ENCODE measurements at regions not wholly inside any gene's neighbourhood (a gene's known extent, or its start where the extent isn't known, plus 50 kb on each side); places are given as distances from the start of the nearest gene placed in this dataset.

DNA sequence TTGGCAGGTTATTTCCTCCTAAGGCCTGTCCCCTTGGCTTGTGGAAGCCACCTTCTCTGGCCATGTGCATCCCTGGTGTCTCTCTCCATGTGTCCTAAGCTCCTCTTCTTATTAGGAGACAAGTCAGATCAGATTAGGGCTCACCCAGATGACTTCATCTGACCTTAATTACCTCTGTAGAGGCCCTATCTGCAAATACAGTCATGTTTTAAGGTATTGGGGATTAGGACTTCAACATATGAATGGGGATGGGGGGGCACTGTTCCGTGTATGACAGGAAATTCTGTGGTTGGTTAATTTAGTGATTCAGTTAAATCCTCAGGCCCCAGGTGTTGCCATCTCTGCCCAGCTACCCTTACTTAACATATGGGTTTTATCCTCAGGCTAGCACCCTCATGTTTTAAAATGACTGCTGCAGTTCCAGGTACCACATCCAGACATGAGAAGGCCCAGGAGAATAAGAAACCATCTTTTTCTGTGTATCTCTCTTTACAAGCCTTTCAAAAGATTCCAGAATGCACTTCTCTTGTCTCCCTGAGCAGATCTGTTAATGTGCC, 51.9 kb upstream of the RAI14 start:
- DNase-seq = no peak

DNA sequence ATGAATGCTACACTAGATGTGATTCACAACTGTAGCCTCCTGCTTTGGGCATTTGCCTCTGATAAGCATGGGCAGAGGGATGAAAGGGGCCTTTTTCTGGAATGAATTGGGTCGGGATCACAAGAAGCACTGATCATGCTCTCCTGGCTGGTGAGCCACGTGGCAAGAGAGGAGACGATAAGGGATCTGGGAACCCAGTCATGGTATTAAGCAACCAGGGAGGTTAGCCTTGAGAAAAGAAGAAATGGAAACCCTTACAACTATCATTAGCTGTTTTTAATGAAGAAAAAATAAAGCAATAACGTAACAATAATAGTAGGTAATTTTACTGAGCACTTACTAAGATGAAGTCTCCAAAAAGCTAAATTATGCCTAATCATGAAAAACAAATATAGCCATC, 50.0 kb upstream of the RAI14 start:
- DNase-seq = no peak
